ENCODE measurements at regions not wholly inside any gene's neighbourhood (a gene's known extent, or its start where the extent isn't known, plus 50 kb on each side); places are given as distances from the start of the nearest gene placed in this dataset.

DNA sequence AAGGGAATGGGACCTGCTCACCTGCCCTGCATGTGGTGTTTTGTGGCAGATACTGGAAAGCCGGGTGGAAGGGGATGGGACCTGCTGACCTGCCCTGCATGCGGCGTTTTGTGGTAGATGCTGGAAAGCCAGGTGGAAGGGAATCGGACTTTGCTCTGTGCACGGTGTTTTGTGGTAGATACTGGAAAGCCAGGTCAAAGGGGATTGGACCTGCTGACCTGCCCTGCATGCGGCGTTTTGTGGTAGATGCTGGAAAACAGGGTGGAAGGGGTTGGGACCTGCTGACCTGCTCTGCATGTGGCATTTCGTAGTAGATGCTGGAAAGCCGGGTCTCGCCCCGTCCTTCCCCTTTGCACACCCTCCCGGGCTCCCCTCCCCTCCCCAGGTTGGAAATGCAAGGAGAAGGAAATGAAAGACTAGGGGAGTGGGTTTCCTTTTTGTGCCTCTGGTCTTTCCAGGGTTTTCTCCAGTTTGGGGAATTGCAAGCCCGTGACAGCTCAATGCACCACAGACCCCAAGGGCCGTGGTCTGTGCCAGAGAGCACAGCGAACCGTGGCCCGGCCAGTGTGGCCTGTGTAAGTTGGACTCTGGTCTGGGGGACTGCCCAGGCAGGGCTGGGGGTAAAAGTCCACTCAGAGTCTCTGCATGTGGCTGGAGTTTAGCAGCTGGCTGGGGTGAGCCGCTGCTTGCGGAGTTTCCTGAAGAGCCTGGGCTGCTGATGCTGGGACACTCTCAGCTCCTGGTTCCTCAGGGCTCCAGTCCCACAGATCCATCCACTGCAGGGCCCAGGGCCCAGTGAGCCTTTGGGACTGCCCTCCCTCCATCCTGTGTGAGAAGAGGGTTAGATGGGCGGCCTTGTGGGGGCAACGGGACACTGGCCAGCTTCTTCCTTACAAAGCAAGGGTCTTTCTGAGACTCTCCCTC lies 105.5 kb downstream of the CRYAA start:
- DNase-seq (ENCODE audit: low spot score) = no peak

DNA sequence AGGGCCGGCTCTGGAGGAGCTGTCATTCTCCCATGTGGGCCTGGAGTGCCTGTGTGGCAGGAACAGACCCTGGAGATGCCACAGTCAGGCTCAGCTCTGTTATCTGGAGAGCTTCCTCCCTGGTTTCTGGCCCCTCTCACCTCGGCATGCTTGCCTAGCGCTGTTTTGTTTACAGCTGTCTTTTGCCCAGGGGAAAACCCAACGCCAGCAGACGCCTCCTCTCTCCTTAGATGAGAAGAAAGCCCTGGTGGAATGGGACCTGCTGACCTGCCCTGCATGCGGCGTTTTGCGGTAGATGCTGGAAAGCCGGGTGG lies 104.9 kb downstream of the CRYAA start:
- DNase-seq (ENCODE audit: low spot score) = no peak

DNA sequence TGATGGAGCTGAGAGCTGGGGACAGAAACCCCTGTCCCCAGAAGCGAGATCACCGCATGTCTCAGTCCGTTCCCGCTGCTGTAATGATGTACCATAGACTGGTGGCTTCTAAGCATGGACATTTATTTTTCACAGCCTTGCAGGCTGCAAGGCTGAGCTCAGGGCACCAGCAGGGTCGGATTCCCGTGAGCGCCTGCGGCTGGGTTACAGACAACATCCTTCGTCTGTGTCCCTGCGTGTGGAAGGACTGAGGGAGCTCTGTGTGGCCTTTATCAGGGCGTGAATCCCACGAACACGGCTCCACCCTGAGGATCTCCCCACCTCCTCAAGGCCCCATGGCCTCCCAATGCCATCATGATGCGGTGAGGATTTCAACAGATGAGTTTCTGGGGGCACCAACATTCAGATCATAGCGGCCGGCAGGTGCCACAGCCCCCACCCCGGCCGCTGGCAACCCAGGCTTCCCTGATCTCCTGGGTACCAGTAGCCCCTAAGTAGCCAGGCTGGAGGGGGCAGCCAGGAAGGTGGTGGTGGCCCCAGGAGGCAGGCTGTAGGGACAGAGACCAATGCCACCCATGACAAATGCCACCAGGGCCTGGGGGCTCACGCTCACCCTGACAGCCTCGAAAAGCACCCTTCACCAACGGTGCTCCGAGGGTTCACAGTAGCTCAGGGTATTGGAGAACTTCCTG lies 104.4 kb downstream of the CRYAA start:
- no peak for DNase-seq (ENCODE audit: low spot score)

DNA sequence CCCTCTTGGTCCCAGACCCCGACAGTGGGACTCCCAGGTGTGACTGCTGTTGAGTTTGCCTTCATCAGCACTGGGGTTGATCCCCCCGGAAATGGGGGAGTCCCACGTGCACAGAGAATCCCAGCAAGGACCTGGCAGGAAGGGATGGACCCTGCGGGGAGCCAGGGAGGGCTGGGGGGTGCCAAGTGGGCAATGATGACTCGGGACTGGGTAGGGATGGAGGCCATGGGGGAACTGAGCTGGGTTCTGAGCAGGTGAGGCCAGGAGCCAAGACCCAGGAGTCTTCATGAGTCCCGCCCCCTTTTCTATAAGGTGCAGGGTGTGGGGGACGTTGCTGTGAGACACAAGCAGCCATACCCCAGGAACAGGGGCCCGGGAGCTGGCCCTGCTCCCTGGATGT lies 103.8 kb downstream of the CRYAA start:
- DNase-seq (ENCODE audit: low spot score) = no peak

DNA sequence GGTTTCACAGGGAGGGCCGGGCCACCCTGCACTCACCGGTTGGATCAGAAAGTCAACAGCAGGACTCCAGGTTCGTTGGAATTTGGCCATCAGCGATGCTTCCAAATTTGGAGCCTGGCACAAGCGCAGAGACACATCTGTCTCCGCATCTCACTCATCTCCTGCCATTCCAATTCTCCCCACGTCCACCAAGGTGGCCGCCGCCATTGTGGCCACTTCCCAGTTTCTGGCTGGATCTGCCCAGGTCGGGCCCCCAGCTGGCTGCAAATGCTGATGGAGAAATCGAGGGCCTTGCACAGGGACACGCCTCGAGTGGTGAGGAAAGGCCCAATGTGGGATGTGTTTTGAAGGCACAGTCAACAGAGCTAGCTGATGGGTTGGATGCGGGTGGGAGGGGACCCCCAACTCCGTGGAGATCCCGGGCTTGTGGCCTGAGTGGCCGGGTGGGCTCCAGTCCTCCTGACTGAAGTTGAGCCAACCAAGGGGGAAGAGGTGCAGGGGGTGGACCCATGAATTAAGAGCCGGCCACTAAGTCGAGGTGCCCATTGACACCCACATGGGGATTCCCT lies 102.7 kb downstream of the CRYAA start:
- no peak for DNase-seq (ENCODE audit: low spot score)

DNA sequence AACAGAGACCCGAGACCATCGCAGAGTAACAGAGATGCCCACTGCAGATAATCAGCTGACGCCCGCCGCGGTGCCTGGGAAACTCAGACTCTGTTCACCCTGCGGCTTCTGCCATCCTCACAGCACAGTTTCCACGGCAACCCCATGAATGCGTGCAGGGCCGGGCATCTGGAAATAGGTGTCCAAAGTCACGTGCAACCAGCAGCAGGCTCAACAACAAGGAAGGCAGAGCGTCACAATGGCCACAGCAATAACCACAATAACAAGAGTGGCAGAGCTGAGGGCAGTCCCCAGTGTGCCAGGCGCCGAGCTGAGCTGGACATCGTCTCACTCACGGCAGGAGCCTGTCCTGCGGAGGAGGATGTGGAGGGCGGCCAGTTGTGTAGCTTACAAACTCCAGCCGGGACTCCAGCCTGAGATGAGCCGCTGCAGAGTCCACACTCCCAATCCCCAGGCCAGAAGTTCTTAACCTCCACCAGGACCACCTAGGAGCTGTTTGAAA lies 102.0 kb downstream of the CRYAA start:
- no peak for DNase-seq (ENCODE audit: low spot score)

DNA sequence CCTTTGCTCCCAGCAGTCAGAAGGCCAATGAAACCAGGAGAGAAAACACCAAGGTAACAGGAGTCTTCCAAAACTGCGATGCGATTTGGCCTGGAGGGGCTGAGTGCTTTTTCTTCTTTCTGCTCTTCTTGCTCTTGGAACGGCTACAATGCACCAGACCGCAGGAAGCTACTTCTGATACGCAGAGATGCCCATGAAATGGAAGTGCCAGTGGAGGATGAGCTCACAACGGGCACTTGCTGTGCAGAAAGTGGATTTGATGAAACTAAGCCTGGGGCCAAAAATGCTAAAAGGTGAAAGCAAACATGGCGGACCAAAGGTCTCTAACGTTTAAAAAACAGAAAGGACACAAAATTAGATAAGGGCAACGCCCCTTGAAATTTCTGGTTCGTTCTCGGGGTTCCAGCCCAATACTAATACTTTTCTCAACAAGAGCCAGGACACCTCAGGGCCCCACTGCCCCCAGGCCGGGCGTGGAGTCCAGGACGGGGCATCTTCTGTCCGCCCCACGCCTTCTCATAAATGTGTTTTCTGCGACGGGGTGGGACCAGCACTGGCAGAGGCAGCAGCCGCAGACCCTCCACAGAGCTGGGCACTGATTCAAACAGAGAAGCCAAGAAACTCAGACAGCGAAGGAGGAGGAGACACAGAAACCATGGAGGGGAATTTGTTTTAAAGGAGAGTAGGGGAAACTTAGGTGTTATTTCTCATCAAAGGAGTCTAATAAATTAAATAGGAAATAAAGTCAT lies 101.3 kb downstream of the CRYAA start:
- peak; percentile 5 for DNase-seq (ENCODE audit: low spot score)

DNA sequence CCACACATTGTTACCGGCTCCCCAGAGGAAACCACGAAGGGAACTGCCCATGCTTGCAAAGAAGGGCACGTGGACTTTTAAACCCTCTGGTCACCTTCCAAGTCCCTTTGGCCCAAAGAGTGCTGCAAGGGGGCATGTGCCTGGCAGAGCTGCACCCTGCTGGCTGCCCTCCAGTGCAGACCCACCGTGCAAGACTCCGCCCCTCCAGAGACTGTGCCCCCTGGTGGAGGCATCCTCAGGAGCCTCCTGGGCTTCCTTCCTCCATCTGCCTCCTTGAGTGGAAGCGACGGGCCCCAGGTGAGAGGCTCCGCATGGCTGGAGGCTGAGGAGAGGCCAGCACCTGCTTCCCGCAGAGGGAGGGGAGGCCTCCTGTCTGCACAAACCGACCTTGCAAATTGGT lies 100.6 kb downstream of the CRYAA start:
- peak; percentile 6 for DNase-seq (ENCODE audit: low spot score)

DNA sequence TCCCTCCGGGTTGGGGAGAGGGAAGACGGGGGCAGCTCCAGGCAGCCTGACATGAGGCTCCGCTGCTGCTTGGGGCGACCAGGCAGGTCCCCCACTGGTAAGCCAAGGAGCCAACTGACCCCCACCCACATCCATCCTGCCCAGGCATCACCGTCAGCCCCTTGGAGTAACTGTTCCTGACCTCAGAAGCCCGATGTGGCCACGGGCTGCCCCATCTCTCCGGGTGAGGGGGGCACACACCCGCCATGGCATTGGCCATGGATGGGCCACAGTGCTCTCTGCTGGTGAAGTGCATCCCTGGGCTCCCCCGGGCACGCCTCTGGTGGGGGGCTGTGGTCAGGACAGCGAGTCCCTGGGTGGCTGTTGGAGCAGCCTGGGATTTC lies 100.0 kb downstream of the CRYAA start:
- no peak for DNase-seq (ENCODE audit: low spot score)

DNA sequence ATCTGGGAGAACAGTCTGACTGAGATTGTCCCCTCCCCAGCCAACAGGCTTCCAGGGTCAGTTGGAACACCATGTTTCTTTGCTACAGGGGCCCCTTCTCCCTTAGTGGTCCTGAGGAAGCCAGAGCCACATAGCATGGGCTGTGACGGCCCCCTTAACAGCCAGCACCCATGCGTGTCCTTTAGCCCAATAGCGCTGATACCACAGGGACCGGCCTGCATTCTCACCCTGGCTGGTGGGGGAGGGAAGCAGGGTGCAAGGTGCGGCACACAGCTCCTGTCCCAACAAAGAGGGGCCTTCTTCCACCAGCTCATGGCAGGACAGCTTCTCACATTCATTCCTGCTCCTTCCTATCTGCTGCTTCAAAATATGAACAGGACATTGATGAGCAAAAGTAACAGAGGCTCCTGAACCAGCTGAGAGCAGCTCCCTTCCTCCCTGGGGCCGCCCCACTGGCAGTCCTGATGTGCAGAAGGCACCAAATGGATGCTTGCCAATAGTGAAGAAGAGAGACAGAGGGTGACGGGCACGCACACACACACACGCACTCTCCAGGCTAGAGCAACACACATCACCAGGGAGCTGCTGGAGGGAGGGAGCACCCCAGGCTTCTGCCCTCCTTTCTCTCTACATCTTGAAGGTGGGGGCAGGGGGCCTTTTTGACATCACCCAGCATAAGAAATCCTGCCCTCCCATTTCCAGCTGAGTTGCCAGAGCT lies 99.4 kb downstream of the CRYAA start:
- DNase-seq (ENCODE audit: low spot score) = no peak

DNA sequence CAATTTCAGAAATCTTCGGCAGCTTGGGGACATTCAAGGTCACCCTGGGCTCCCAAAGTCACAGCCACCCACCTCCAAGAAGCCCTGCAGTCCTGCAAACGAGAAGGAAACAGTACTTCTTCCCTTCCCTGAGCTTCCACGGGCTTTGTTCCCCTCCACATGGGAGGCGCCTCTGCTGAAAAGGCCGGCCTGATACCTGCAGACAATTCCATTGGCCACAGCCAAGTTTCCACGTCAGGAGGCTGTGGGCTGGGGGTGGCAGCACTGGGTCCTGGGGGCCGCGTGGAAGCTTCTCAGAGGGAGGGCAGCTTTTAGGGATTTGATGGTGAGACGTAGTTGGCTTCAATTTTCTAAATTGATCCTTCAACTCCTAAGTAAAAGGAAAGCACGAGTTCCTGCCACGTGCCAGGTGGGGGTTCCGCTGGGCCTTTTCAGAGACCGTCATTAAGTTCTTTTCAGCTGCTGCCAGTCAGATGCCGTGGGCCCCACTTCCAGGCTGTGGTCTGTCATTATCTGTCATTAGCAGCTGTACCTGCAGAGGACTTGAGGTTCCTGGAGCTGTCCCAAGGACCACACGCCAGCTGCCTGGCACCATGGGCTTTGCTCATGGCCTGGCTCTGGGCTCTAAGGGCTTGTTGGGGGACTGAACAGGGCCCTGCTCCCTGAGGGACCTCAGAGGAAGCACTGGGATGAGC lies 98.7 kb downstream of the CRYAA start:
- DNase-seq (ENCODE audit: low spot score) = no peak

DNA sequence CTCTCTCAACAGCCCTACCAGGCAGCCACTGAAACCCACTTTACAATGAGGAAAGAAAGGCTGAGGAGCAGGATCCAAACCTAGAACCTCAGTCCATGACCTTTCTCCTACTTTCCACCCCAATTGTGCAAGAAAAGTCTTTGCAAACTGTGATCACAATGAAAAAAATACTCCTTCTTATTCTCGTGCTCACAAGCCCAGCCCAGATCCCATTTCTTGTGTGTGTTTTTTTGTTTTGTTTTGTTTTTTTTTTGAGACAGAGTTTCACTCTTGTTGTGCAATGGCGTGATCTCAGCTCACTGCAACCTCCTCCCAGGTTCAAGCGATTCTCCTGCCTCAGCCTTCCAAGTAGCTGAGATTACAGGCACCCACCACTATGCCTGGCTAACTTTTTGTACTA lies 97.7 kb downstream of the CRYAA start:
- DNase-seq (ENCODE audit: low spot score) = no peak

DNA sequence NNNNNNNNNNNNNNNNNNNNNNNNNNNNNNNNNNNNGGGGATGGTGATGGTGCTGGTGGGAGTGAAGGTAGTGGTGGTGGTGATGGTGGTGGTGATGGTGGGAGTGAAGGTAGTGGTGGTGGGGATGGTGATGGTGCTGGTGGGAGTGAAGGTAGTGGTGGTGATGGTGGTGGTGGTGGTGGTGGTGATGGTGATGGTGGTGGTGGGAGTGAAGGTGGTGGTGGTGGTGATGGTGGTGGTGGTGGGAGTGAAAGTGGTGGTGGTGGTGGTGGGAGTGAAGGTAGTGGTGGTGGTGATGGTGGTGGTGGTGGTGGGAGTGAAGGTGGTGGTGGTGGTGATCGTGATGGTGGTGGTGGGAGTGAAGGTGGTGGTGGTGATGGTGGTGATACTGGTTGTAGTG lies 93.6 kb downstream of the CRYAA start:
- no peak for DNase-seq (ENCODE audit: low spot score)

Measured in cerebellar cortex (tissue), 1 donor.